Psoas muscle (tissue), 7 donors: ENCODE measurements at regions not wholly inside any gene's neighbourhood (a gene's known extent, or its start where the extent isn't known, plus 50 kb on each side); places are given as distances from the start of the nearest gene placed in this dataset.

ENCODE experiments used
- ATAC-seq, 4 donors: fragments of 200-7000 bp; cut with Tn5 transposase; one replicate each; pipeline ENCODE4 v1.9.1; 2020; ENCODE audit warnings: moderate library complexity in 3 of 4, mild to moderate bottlenecking in 2 of 4
- DNase-seq, 2 donors: peaks; one replicate each; pipeline ENCODE4 v3.0.0-alpha.2; 2020
- H3K27ac ChIP-seq: fragments of 200-600 bp; one replicate; pipeline ENCODE4 v1.8.0; 2022
- H3K27me3 ChIP-seq, 3 donors: fragments of 200-600 bp in 1 of 3; one replicate each; pipeline versions ENCODE4 v1.6.1 to v1.8.0; 2013 to 2022; ENCODE audit warnings: low read length in 2 of 3, mild to moderate bottlenecking in 2 of 3, moderate library complexity in 1 of 3; ENCODE audit not compliant: insufficient read depth in 3 of 3
- H3K36me3 ChIP-seq, 2 donors: fragments of 200-600 bp in 1 of 2; one replicate each; pipeline versions ENCODE4 v1.6.1 to v1.8.0; 2013 to 2022; ENCODE audit warnings: low read depth in 1 of 2, mild to moderate bottlenecking in 1 of 2, moderate library complexity in 1 of 2; ENCODE audit not compliant: insufficient read depth in 1 of 2
- H3K4me1 ChIP-seq: fragments of 200-600 bp; one replicate; pipeline ENCODE4 v1.8.0; 2022
- H3K4me3 ChIP-seq: fragments of 200-600 bp; one replicate; pipeline ENCODE4 v1.8.0; 2022; ENCODE audit warnings: mild to moderate bottlenecking
- H3K9me3 ChIP-seq: fragments of 200-600 bp; one replicate; pipeline ENCODE4 v1.8.0; 2022
- WGBS, 3 donors: extraction: QIAGEN DNeasy Blood & Tissue Kit; methylation state at CpG; one replicate each; pipeline versions ENCODE4 v1.1.6 to v1.1.7; 2013; 5-methylcytosine and 5-hydroxymethylcytosine counted together
- intact Hi-C, 2 donors: fragments of 100-400 bp; cut with DNase I; formaldehyde crosslinking; loops; one replicate each; pipeline versions ENCODE4 v1.11.0 to v1.14.2; 2022
- TF ChIP-seq, protein P1 (sequence below): fragments of 200-600 bp; IDR thresholded peaks from one replicate; pipeline ENCODE4 v1.8.0; 2022; ENCODE audit warnings: antibody characterized with exemption
- donor health status: healthy with polysubstance abuse.
- donor health status: DM: no; HTN: no; CAD: no; lungs with moderate emphysema.
- donor health status: Bipolar disorder and iron deficiency.
- donor health status: healthy.
- donor health status: DM: yes; HTN: yes; CAD: no.
- donor health status: DM: no; HTN: no; CAD: no.
- donor health status: DM: yes; HTN: yes; CAD: no.

DNA sequence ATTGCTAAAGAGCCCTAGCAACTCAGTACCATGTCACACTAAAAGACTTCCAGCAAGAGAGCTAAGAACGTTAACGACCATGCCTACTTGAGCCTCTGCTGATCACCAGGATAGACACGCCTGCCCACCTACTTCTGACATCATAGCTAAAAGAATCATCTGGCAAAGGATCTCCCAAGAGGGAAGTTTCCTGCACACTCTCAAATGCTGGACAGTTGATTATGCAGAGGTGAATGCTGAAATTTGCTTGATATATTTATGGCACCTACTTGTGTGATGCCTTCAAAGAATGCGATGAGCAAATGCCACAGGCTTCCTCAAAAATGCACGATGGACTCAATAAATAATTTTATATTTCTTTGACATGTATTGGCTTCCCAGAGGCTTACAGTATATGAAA, 113.6 kb downstream of the GALC start:
- 76 to 84% (median 84%) methylated on average over 5 of the region's 5 CpGs for WGBS, 3 donors
- H3K36me3 ChIP-seq: no peaks in the 10 kb centered on the region
- H3K27me3 ChIP-seq: no peaks in the 10 kb centered on the region
- no peak overlapping the region for H3K4me3 ChIP-seq
- intact Hi-C loops: no loop called here
- ATAC-seq (no peak), DNase-seq (no peak)
- TF ChIP-seq, protein P1, sequence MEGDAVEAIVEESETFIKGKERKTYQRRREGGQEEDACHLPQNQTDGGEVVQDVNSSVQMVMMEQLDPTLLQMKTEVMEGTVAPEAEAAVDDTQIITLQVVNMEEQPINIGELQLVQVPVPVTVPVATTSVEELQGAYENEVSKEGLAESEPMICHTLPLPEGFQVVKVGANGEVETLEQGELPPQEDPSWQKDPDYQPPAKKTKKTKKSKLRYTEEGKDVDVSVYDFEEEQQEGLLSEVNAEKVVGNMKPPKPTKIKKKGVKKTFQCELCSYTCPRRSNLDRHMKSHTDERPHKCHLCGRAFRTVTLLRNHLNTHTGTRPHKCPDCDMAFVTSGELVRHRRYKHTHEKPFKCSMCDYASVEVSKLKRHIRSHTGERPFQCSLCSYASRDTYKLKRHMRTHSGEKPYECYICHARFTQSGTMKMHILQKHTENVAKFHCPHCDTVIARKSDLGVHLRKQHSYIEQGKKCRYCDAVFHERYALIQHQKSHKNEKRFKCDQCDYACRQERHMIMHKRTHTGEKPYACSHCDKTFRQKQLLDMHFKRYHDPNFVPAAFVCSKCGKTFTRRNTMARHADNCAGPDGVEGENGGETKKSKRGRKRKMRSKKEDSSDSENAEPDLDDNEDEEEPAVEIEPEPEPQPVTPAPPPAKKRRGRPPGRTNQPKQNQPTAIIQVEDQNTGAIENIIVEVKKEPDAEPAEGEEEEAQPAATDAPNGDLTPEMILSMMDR: no peak
- H3K27ac ChIP-seq: no peak overlapping the region
- H3K4me1 ChIP-seq: no peaks in the 10 kb centered on the region
- no peaks in the 10 kb centered on the region for H3K9me3 ChIP-seq

DNA sequence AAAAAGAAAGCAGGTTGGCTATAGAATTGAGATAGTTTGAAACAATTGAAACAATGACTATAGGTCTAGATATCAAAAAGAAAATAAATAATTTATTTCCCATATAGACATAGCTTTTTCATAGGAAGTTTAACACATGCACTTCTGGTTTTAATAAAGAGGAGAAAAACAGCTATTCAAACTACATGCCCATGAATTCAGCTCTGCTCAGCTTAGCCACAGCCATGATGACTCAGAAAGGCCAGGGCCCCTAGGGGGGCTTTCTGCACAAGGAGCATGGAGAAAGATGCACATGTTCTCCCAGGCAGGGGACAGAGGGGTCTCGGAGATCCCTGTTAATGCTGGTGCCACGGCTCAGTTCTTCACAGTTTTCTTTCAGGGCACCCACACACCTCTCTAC, 114.0 kb downstream of the GALC start:
- Histone ChIP-seq H3K4me3 (no peak overlapping the region), H3K4me1 (no peaks in the 10 kb centered on the region), H3K27ac (no peak overlapping the region), H3K27me3 (no peaks in the 10 kb centered on the region), H3K9me3 (no peaks in the 10 kb centered on the region), H3K36me3 (no peaks in the 10 kb centered on the region)
- ATAC-seq (no peak), DNase-seq (no peak)
- TF ChIP-seq, protein P1: no peak
- intact Hi-C loops: no loop called here
- WGBS, 3 donors: 35 to 57% (median 43%) methylated on average over 2 of the region's 2 CpGs

DNA sequence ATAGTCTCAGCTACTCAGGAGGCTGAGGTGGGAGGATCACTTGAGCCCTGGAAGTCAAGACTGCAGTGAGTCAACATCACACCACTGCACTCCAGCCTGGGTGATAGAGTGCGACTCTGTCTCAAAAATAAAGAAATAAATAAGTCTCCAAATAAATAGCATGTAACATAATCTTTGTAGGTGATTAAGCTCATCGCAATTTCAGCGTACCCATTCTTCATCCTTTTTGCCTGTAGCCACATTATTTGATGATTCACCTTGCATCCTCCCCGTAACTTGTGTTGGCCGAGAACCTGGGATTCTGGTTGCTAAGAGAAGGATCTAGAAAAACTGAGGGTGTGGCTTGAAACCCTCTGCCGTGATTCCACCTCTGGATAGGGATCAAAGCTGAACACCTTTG, 115.1 kb downstream of the GALC start:
- H3K27ac ChIP-seq: no peak overlapping the region
- intact Hi-C loops: no loop called here
- TF ChIP-seq, protein P1: no peak
- no peak for ATAC-seq
- H3K36me3 ChIP-seq: no peaks in the 10 kb centered on the region
- no peaks in the 10 kb centered on the region for H3K9me3 ChIP-seq
- H3K27me3 ChIP-seq: no peaks in the 10 kb centered on the region
- DNase-seq: no peak
- no peaks in the 10 kb centered on the region for H3K4me1 ChIP-seq
- 92 to 94% (median 92%) methylated on average over 6 of the region's 6 CpGs for WGBS, 3 donors
- no peak overlapping the region for H3K4me3 ChIP-seq

DNA sequence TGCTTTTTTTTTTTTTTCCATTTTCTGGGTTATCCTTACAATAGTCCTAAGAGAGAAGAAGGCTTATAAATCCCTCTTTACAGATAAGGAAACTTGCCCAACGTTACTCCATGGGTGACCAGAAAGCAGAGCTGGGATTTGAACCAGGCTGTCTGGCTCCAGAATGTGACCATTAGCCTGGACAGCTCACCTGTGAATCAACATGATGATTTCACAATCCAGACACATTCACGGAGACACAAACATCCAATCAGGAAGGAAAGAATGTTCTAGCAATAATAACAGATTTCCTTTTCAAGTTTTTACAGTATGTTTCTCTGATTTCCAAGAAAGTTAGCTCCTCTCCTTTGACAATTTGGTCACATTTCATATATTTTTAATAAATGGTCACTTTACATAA, 118.3 kb downstream of the GALC start:
- intact Hi-C loops: no loop called here
- no peaks in the 10 kb centered on the region for H3K27me3 ChIP-seq
- no peak overlapping the region for H3K27ac ChIP-seq
- no peak overlapping the region for H3K4me3 ChIP-seq
- H3K4me1 ChIP-seq: no peaks in the 10 kb centered on the region
- H3K36me3 ChIP-seq: no peaks in the 10 kb centered on the region
- TF ChIP-seq, protein P1: no peak
- DNase-seq (no peak), ATAC-seq (no peak)
- H3K9me3 ChIP-seq: no peaks in the 10 kb centered on the region
- WGBS, 3 donors: 50 to 64% (median 56%) methylated on average over 2 of the region's 2 CpGs

DNA sequence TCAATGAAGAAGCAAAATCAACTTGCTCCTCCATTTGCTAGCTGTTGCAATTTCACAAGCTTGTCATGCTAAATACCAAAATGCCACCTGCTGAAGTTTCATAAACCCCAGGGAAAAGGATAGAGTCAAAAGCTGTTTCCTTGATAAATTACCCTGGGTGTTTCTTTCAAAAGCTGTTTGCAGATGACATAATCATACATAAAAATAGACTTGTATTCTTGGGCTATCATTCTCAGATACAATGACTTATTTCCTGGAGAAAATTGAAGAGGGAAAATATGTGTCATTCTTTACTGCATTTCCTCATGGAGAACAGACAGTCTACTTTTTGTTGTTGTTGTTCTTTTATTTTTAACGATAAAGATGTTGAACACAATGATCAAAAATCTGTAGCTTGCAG, 119.2 kb downstream of the GALC start:
- no peaks in the 10 kb centered on the region for H3K4me1 ChIP-seq
- no peak for DNase-seq
- no peak overlapping the region for H3K4me3 ChIP-seq
- H3K9me3 ChIP-seq: no peaks in the 10 kb centered on the region
- H3K27ac ChIP-seq: no peak overlapping the region
- H3K27me3 ChIP-seq: no peaks in the 10 kb centered on the region
- no peaks in the 10 kb centered on the region for H3K36me3 ChIP-seq
- intact Hi-C loops: no loop called here
- WGBS, 3 donors: 67 to 77% (median 67%) methylated on average over 1 of the region's 1 CpG
- TF ChIP-seq, protein P1: no peak
- no peak for ATAC-seq
